ENCODE measurements at regions not wholly inside any gene's neighbourhood (a gene's known extent, or its start where the extent isn't known, plus 50 kb on each side); places are given as distances from the start of the nearest gene placed in this dataset.

GRCh38 chr7:131190581-131190980, 137.1 kb upstream of the MKLN1 start:
- POLR2A ChIA-PET, result no interaction called here
- no peak for TF ChIP-seq CTCF (IDR thresholded peaks at IDR 0.05; ENCODE audit: control extremely low read depth, extremely low read depth, low read depth, missing control alignments)
- CTCF ChIA-PET, result interaction anchor here (1.0 to 2.5 kb wide), 3 partner anchors 19 to 40 kb away, joined by 3 to 7 read pairs (median 4); no protein-coding TSS in a partner anchor
- DNase-seq (ENCODE audit: extremely low spot score), result no peak

GRCh38 chr7:131194070-131194865, 133.4 kb upstream of the MKLN1 start:
- no peak for TF ChIP-seq CTCF (IDR thresholded peaks at IDR 0.05; ENCODE audit: control extremely low read depth, extremely low read depth, low read depth, missing control alignments)
- CTCF ChIA-PET, result interaction anchor here (2.2 kb wide), 1 partner anchor 8 kb away, joined by 7 read pairs; no protein-coding TSS in a partner anchor
- POLR2A ChIA-PET, result no interaction called here
- no peak for DNase-seq (ENCODE audit: extremely low spot score)

GRCh38 chr7:131196803-131197202, 130.9 kb upstream of the MKLN1 start:
- ChIA-PET POLR2A (no interaction called here), CTCF (interaction anchor here (0.7 to 1.5 kb wide), 4 partner anchors 12 to 300 kb away, joined by 3 to 4 read pairs (median 3); no protein-coding TSS in a partner anchor)
- TF ChIP-seq CTCF (IDR thresholded peaks at IDR 0.05; ENCODE audit: control extremely low read depth, extremely low read depth, low read depth, missing control alignments), result no peak
- DNase-seq (ENCODE audit: extremely low spot score), result no peak

- DNase-seq (ENCODE audit: extremely low spot score), result no peak
- ChIA-PET POLR2A (no interaction called here), CTCF (interaction anchor here (1.3 kb wide), 1 partner anchor 17 kb away, joined by 4 read pairs; no protein-coding TSS in a partner anchor)
Measured at GRCh38 chr7:131197920-131198615, 129.6 kb upstream of the MKLN1 start.

GRCh38 chr7:131202451-131202850, 125.2 kb upstream of the MKLN1 start:
- TF ChIP-seq CTCF (IDR thresholded peaks at IDR 0.05; ENCODE audit: control extremely low read depth, extremely low read depth, low read depth, missing control alignments), result no peak
- no peak for DNase-seq (ENCODE audit: extremely low spot score)
- ChIA-PET CTCF (no interaction called here), POLR2A (no interaction called here)

More at GRCh38 chr7:131197920-131198615, 129.6 kb upstream of the MKLN1 start:
- TF ChIP-seq CTCF (IDR thresholded peaks at IDR 0.05; ENCODE audit: control extremely low read depth, extremely low read depth, low read depth, missing control alignments), result no peak

GRCh38 chr7:131203291-131203976, 124.2 kb upstream of the MKLN1 start:
- no peak for DNase-seq (ENCODE audit: extremely low spot score)
- ChIA-PET POLR2A (no interaction called here), CTCF (interaction anchor here (1.0 kb wide), 1 partner anchor 15 kb away, joined by 4 read pairs; no protein-coding TSS in a partner anchor)
- no peak for TF ChIP-seq CTCF (IDR thresholded peaks at IDR 0.05; ENCODE audit: control extremely low read depth, extremely low read depth, low read depth, missing control alignments)
